CD4-positive, alpha-beta T cell (primary cell): ENCODE measurements at regions not wholly inside any gene's neighbourhood (a gene's known extent, or its start where the extent isn't known, plus 50 kb on each side); places are given as distances from the start of the nearest gene placed in this dataset.

ENCODE experiments used
- ATAC-seq: fragments of 200-7000 bp; cut with Tn5 transposase; one replicate; pipeline ENCODE4 v1.10.0; 2022; ENCODE audit warnings: mild to moderate bottlenecking; ENCODE audit not compliant: poor library complexity
- CTCF ChIA-PET: fragments of 350-600 bp; sonication (Branson Sonifier 250); formaldehyde crosslinking; loops from one replicate; lab custom pipeline; 2021; ENCODE audit warnings: antibody characterized with exemption, inconsistent platforms; lab: Charles Lee
- POLR2A ChIA-PET: fragments of 350-600 bp; sonication (Branson Sonifier 250); formaldehyde crosslinking; loops from one replicate; lab custom pipeline; 2021; ENCODE audit warnings: antibody characterized with exemption, inconsistent platforms; lab: Charles Lee
- DNase-seq, 14 experiments: peaks; one replicate each; pipeline ENCODE4 v3.0.0-alpha.2; 2013 to 2020; ENCODE audit warnings: mixed read lengths in 2 of 14
- H3K27ac ChIP-seq, 2 donors: one replicate each; pipeline versions ENCODE4 v1.5.1 to v1.7.0; 2013; ENCODE audit warnings: low read length in 2 of 2, low read depth in 1 of 2, mild to moderate bottlenecking in 1 of 2
- H3K27me3 ChIP-seq, 2 experiments: 1 replicate in 1 of 2; 2 replicates in 1 of 2; pipeline versions ENCODE4 v1.6.1 to v1.7.0; 2013; ENCODE audit warnings: low read length in 2 of 2, control low read depth in 1 of 2, mild to moderate bottlenecking in 1 of 2, moderate library complexity in 1 of 2; ENCODE audit not compliant: insufficient read depth in 2 of 2, control insufficient read depth in 1 of 2
- H3K36me3 ChIP-seq: one replicate; pipeline ENCODE4 v1.6.1; 2013; ENCODE audit warnings: low read length, control low read depth; ENCODE audit not compliant: insufficient read depth
- H3K4me1 ChIP-seq: one replicate; pipeline ENCODE4 v1.6.1; 2013; ENCODE audit warnings: low read length, control low read depth; ENCODE audit not compliant: insufficient read depth
- H3K4me3 ChIP-seq: one replicate; pipeline ENCODE4 v1.5.1; 2013; ENCODE audit warnings: mild to moderate bottlenecking, low read length, moderate library complexity
- H3K9me3 ChIP-seq, 2 experiments: 1 replicate in 1 of 2; 2 replicates in 1 of 2; pipeline versions ENCODE4 v1.6.1 to v1.7.0; 2013; ENCODE audit warnings: low read length in 2 of 2, mild to moderate bottlenecking in 2 of 2, control low read depth in 1 of 2, moderate library complexity in 1 of 2; ENCODE audit not compliant: control insufficient read depth in 1 of 2, insufficient read depth in 1 of 2
- H3K27ac Mint-ChIP-seq: one replicate; pipeline ENCODE4 v1.8.0; 2020; ENCODE audit warnings: mixed read lengths
- H3K27me3 Mint-ChIP-seq: one replicate; pipeline ENCODE4 v1.8.0; 2021; ENCODE audit warnings: mixed read lengths
- H3K36me3 Mint-ChIP-seq: one replicate; pipeline ENCODE4 v1.8.0; 2021; ENCODE audit warnings: low read depth, mixed read lengths
- H3K4me1 Mint-ChIP-seq: one replicate; pipeline ENCODE4 v1.8.0; 2021; ENCODE audit warnings: low read depth, mixed read lengths
- H3K4me3 Mint-ChIP-seq: one replicate; pipeline ENCODE4 v1.8.0; 2020; ENCODE audit warnings: mild to moderate bottlenecking, mixed read lengths
- H3K9me3 Mint-ChIP-seq: one replicate; pipeline ENCODE4 v1.8.0; 2020; ENCODE audit warnings: mixed read lengths
- intact Hi-C, 2 experiments: fragments of 100-400 bp; cut with DNase I in 1 of 2; cut with micrococcal nuclease in 1 of 2; formaldehyde crosslinking; loops; one replicate each; pipeline versions ENCODE4 v1.15.1 to v1.9.0; 2023 to 2025; cut with DNase I, micrococcal nuclease
- TF ChIP-seq, protein P1 (sequence below): fragments of 200-600 bp; IDR thresholded peaks from one replicate; pipeline ENCODE4 v1.8.0; 2022; ENCODE audit warnings: antibody characterized with exemption, mild to moderate bottlenecking

DNA sequence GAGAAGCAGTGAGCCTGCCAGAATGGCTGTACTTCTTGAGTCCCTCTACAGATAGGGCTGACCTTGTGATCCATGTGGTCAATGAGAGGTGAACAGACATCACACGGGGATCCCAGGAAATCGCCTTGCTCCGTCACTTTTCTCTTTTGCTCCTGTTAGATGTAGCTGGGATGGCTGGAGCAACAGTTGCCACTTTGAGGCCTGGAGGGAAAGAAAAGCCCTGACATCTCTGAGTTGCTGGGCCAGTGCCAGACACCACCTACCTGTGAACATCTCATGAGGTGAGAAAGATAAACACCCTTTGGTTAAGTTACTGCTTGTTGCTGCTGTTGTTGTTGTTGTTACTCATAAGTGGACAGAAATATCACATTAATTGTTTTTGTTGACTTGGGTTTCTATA is 840.3 kb downstream of the TBC1D22A start:
- CTCF ChIA-PET = no interaction called here
- POLR2A ChIA-PET = no interaction called here
- H3K27me3 ChIP-seq = peaks cover 3 to 11% of the 10 kb centered on the region in 2 experiments
- Mint-ChIP-seq H3K9me3 (no peaks in the 10 kb centered on the region), H3K36me3 (no peaks in the 10 kb centered on the region), H3K27me3 (peaks cover 22% of the 10 kb centered on the region), H3K4me3 (no peak overlapping the region), H3K27ac (no peak overlapping the region), H3K4me1 (no peaks in the 10 kb centered on the region)
- H3K4me3 ChIP-seq = no peak overlapping the region
- DNase-seq = no peak
- H3K27ac ChIP-seq = no peak overlapping the region
- no peak for ATAC-seq
- H3K4me1 ChIP-seq = no peaks in the 10 kb centered on the region
- TF ChIP-seq, protein P1, sequence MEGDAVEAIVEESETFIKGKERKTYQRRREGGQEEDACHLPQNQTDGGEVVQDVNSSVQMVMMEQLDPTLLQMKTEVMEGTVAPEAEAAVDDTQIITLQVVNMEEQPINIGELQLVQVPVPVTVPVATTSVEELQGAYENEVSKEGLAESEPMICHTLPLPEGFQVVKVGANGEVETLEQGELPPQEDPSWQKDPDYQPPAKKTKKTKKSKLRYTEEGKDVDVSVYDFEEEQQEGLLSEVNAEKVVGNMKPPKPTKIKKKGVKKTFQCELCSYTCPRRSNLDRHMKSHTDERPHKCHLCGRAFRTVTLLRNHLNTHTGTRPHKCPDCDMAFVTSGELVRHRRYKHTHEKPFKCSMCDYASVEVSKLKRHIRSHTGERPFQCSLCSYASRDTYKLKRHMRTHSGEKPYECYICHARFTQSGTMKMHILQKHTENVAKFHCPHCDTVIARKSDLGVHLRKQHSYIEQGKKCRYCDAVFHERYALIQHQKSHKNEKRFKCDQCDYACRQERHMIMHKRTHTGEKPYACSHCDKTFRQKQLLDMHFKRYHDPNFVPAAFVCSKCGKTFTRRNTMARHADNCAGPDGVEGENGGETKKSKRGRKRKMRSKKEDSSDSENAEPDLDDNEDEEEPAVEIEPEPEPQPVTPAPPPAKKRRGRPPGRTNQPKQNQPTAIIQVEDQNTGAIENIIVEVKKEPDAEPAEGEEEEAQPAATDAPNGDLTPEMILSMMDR = no peak
- peaks cover 0 to 3% of the 10 kb centered on the region in 2 experiments for H3K9me3 ChIP-seq
- intact Hi-C loops = no loop called here
- H3K36me3 ChIP-seq = no peaks in the 10 kb centered on the region

DNA sequence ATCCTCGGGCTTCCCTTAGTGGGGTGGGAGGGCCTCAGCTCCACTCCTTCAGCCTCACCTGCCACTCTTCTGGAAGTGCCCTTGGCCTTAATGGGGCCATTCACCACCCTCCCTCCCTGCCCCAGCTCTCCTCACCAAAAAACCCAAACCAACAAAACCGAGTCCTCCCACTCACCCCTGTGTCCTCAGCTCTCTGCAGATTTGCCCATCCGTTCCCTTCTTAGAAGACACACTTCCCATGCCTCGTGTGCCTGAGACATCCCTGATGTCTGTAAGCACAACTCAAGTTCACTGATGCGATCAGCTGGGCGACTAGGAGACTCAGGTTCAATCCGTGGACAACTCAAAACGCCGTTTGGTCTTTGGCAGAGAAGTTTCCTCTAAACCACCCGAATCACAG is 839.2 kb downstream of the TBC1D22A start:
- Histone ChIP-seq H3K9me3 (peaks cover 0 to 3% of the 10 kb centered on the region in 2 experiments), H3K4me1 (no peaks in the 10 kb centered on the region), H3K4me3 (no peak overlapping the region), H3K27ac (no peak overlapping the region), H3K36me3 (no peaks in the 10 kb centered on the region), H3K27me3 (peaks cover 3 to 11% of the 10 kb centered on the region in 2 experiments)
- Mint-ChIP-seq H3K4me3 (no peak overlapping the region), H3K9me3 (no peaks in the 10 kb centered on the region), H3K4me1 (no peaks in the 10 kb centered on the region), H3K27ac (no peak overlapping the region), H3K36me3 (no peaks in the 10 kb centered on the region), H3K27me3 (peaks cover 22% of the 10 kb centered on the region)
- ChIA-PET CTCF (no interaction called here), POLR2A (no interaction called here)
- intact Hi-C loops = no loop called here
- DNase-seq (no peak), ATAC-seq (no peak)
- TF ChIP-seq, protein P1 = no peak

DNA sequence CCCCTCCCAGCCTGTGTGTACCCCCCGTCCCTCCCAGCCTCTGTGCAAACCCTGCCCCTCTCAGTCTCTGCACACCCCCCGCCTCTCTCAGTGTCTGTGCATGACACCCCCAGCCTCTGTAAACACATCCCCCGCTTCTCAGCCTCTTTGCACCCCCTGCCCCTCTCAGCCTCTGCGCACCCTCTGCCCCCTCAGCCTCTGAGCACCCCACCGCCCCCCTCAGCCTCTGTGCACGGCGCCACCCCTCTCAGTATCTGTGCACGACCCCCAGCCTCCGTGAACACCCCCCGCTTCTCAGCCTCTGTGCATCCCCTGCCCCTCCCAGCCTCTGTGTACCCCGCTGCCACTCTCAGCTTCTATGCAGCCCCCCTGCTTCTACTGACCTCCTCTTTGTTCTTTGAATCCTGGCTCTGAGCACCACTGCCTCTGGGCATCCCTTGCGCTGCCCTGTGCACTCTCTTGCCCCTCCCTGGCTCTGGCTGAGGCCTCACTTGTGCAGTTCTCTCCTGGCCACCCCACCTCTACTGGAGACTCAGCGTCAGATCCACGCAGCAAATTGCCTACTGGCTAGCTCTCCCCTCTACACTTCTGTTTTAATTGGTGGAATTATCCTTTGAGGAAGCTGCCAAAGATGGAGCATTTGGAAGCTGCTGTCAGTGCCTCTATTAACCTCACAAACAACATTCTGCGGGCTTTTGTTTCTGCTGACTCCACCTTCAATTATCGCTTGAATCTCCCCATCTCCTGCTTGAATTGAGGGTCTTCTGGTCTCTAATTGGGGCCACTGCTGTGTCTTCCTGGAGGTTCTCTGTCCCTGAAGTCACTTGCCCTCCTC is 838.6 kb downstream of the TBC1D22A start:
- Histone ChIP-seq H3K27me3 (peaks cover 3 to 11% of the 10 kb centered on the region in 2 experiments), H3K9me3 (peaks cover 0 to 3% of the 10 kb centered on the region in 2 experiments), H3K36me3 (no peaks in the 10 kb centered on the region), H3K4me3 (no peak overlapping the region), H3K27ac (no peak overlapping the region), H3K4me1 (no peaks in the 10 kb centered on the region)
- no peaks in the 10 kb centered on the region for H3K4me1 Mint-ChIP-seq
- H3K27me3 Mint-ChIP-seq = peaks cover 20% of the 10 kb centered on the region
- DNase-seq = no peak
- intact Hi-C loops = no loop called here
- no peak for ATAC-seq
- ChIA-PET POLR2A (no interaction called here), CTCF (no interaction called here)
- no peak overlapping the region for H3K27ac Mint-ChIP-seq
- TF ChIP-seq, protein P1 = no peak
- H3K4me3 Mint-ChIP-seq = no peak overlapping the region
- H3K9me3 Mint-ChIP-seq = no peaks in the 10 kb centered on the region
- no peaks in the 10 kb centered on the region for H3K36me3 Mint-ChIP-seq
